ENCODE measurements at regions not wholly inside any gene's neighbourhood (a gene's known extent, or its start where the extent isn't known, plus 50 kb on each side); places are given as distances from the start of the nearest gene placed in this dataset.

- H3K4me1 ChIP-seq (ENCODE audit: control insufficient read depth, insufficient read depth, low read length, unreplicated experiment), result no peaks in the 10 kb centered on the region
- no peak overlapping the region for H2AFZ ChIP-seq (ENCODE audit: low read length, unreplicated experiment)
- no peaks in the 10 kb centered on the region for H3K79me2 ChIP-seq (ENCODE audit: control insufficient read depth, insufficient read depth, low read length, unreplicated experiment)
- H3K4me3 ChIP-seq (ENCODE audit: low read depth, low read length), result no peak overlapping the region
- peaks cover 52% of the 10 kb centered on the region for H3K27me3 ChIP-seq (ENCODE audit: insufficient read depth, low read length)
- H3K27ac ChIP-seq (ENCODE audit: low read depth, low read length), result no peak overlapping the region
- no peaks in the 10 kb centered on the region for H3K36me3 ChIP-seq (ENCODE audit: insufficient read depth, low read length)
These were observed 75.7 kb downstream of the C18orf54 start for GRCh38 chr18:54433368-54433767.

GRCh38 chr18:54433857-54434256 is 76.2 kb downstream of the C18orf54 start:
- H3K27me3 ChIP-seq (ENCODE audit: insufficient read depth, low read length), result peaks cover 57% of the 10 kb centered on the region
- H3K27ac ChIP-seq (ENCODE audit: low read depth, low read length), result no peak overlapping the region
- no peak overlapping the region for H3K4me3 ChIP-seq (ENCODE audit: low read depth, low read length)
- no peaks in the 10 kb centered on the region for H3K36me3 ChIP-seq (ENCODE audit: insufficient read depth, low read length)
- no peak overlapping the region for H2AFZ ChIP-seq (ENCODE audit: low read length, unreplicated experiment)
- H3K4me1 ChIP-seq (ENCODE audit: control insufficient read depth, insufficient read depth, low read length, unreplicated experiment), result no peaks in the 10 kb centered on the region
- no peaks in the 10 kb centered on the region for H3K79me2 ChIP-seq (ENCODE audit: control insufficient read depth, insufficient read depth, low read length, unreplicated experiment)

GRCh38 chr18:54434453-54434852 is 76.7 kb downstream of the C18orf54 start:
- Histone ChIP-seq H3K79me2 (ENCODE audit: control insufficient read depth, insufficient read depth, low read length, unreplicated experiment) (no peaks in the 10 kb centered on the region), H3K27me3 (ENCODE audit: insufficient read depth, low read length) (peaks cover 60% of the 10 kb centered on the region), H3K27ac (ENCODE audit: low read depth, low read length) (no peak overlapping the region), H3K4me3 (ENCODE audit: low read depth, low read length) (no peak overlapping the region), H3K36me3 (ENCODE audit: insufficient read depth, low read length) (no peaks in the 10 kb centered on the region), H2AFZ (ENCODE audit: low read length, unreplicated experiment) (no peak overlapping the region), H3K4me1 (ENCODE audit: control insufficient read depth, insufficient read depth, low read length, unreplicated experiment) (no peaks in the 10 kb centered on the region)

GRCh38 chr18:54436501-54436900 is 78.8 kb downstream of the C18orf54 start:
- Histone ChIP-seq H3K27ac (ENCODE audit: low read depth, low read length) (no peak overlapping the region), H3K4me1 (ENCODE audit: control insufficient read depth, insufficient read depth, low read length, unreplicated experiment) (no peaks in the 10 kb centered on the region), H2AFZ (ENCODE audit: low read length, unreplicated experiment) (no peak overlapping the region), H3K4me3 (ENCODE audit: low read depth, low read length) (no peak overlapping the region), H3K27me3 (ENCODE audit: insufficient read depth, low read length) (peaks cover 60% of the 10 kb centered on the region), H3K79me2 (ENCODE audit: control insufficient read depth, insufficient read depth, low read length, unreplicated experiment) (no peaks in the 10 kb centered on the region), H3K36me3 (ENCODE audit: insufficient read depth, low read length) (no peaks in the 10 kb centered on the region)

- Histone ChIP-seq H3K27me3 (ENCODE audit: insufficient read depth, low read length) (peaks cover 39% of the 10 kb centered on the region), H2AFZ (ENCODE audit: low read length, unreplicated experiment) (no peak overlapping the region), H3K27ac (ENCODE audit: low read depth, low read length) (no peak overlapping the region), H3K4me1 (ENCODE audit: control insufficient read depth, insufficient read depth, low read length, unreplicated experiment) (no peaks in the 10 kb centered on the region), H3K4me3 (ENCODE audit: low read depth, low read length) (no peak overlapping the region), H3K79me2 (ENCODE audit: control insufficient read depth, insufficient read depth, low read length, unreplicated experiment) (no peaks in the 10 kb centered on the region), H3K36me3 (ENCODE audit: insufficient read depth, low read length) (no peaks in the 10 kb centered on the region)
These were observed 82.6 kb downstream of the C18orf54 start for GRCh38 chr18:54440292-54440691.

GRCh38 chr18:54444319-54444914 is 86.7 kb downstream of the C18orf54 start:
- Histone ChIP-seq H3K36me3 (ENCODE audit: insufficient read depth, low read length) (no peaks in the 10 kb centered on the region), H3K27me3 (ENCODE audit: insufficient read depth, low read length) (peaks cover 15% of the 10 kb centered on the region), H3K27ac (ENCODE audit: low read depth, low read length) (no peak overlapping the region), H3K79me2 (ENCODE audit: control insufficient read depth, insufficient read depth, low read length, unreplicated experiment) (no peaks in the 10 kb centered on the region), H3K4me3 (ENCODE audit: low read depth, low read length) (no peak overlapping the region), H3K4me1 (ENCODE audit: control insufficient read depth, insufficient read depth, low read length, unreplicated experiment) (no peaks in the 10 kb centered on the region), H2AFZ (ENCODE audit: low read length, unreplicated experiment) (no peak overlapping the region)

GRCh38 chr18:54453996-54454395 is 96.3 kb downstream of the C18orf54 start:
- Histone ChIP-seq H3K79me2 (ENCODE audit: control insufficient read depth, insufficient read depth, low read length, unreplicated experiment) (no peaks in the 10 kb centered on the region), H3K27me3 (ENCODE audit: insufficient read depth, low read length) (peaks cover 49% of the 10 kb centered on the region)

GRCh38 chr18:54465502-54465901 is 107.8 kb downstream of the C18orf54 start:
- peaks cover 20% of the 10 kb centered on the region for H3K27me3 ChIP-seq (ENCODE audit: insufficient read depth, low read length)
- no peak overlapping the region for H3K4me3 ChIP-seq (ENCODE audit: low read depth, low read length)
- H3K79me2 ChIP-seq (ENCODE audit: control insufficient read depth, insufficient read depth, low read length, unreplicated experiment), result no peaks in the 10 kb centered on the region
- no peaks in the 10 kb centered on the region for H3K4me1 ChIP-seq (ENCODE audit: control insufficient read depth, insufficient read depth, low read length, unreplicated experiment)
- no peak overlapping the region for H2AFZ ChIP-seq (ENCODE audit: low read length, unreplicated experiment)
- H3K36me3 ChIP-seq (ENCODE audit: insufficient read depth, low read length), result no peaks in the 10 kb centered on the region
- no peak overlapping the region for H3K27ac ChIP-seq (ENCODE audit: low read depth, low read length)

More at GRCh38 chr18:54453996-54454395, 96.3 kb downstream of the C18orf54 start:
- Histone ChIP-seq H2AFZ (ENCODE audit: low read length, unreplicated experiment) (no peak overlapping the region), H3K4me3 (ENCODE audit: low read depth, low read length) (no peak overlapping the region), H3K36me3 (ENCODE audit: insufficient read depth, low read length) (no peaks in the 10 kb centered on the region), H3K4me1 (ENCODE audit: control insufficient read depth, insufficient read depth, low read length, unreplicated experiment) (no peaks in the 10 kb centered on the region), H3K27ac (ENCODE audit: low read depth, low read length) (no peak overlapping the region)

GRCh38 chr18:54466248-54467005 is 108.7 kb downstream of the C18orf54 start:
- H2AFZ ChIP-seq (ENCODE audit: low read length, unreplicated experiment), result no peak overlapping the region
- H3K27ac ChIP-seq (ENCODE audit: low read depth, low read length), result no peak overlapping the region
- H3K79me2 ChIP-seq (ENCODE audit: control insufficient read depth, insufficient read depth, low read length, unreplicated experiment), result no peaks in the 10 kb centered on the region
- no peaks in the 10 kb centered on the region for H3K36me3 ChIP-seq (ENCODE audit: insufficient read depth, low read length)
- no peaks in the 10 kb centered on the region for H3K4me1 ChIP-seq (ENCODE audit: control insufficient read depth, insufficient read depth, low read length, unreplicated experiment)
- H3K4me3 ChIP-seq (ENCODE audit: low read depth, low read length), result no peak overlapping the region
- peaks cover 14% of the 10 kb centered on the region for H3K27me3 ChIP-seq (ENCODE audit: insufficient read depth, low read length)

- H3K4me1 ChIP-seq (ENCODE audit: control insufficient read depth, insufficient read depth, low read length, unreplicated experiment), result no peaks in the 10 kb centered on the region
- no peaks in the 10 kb centered on the region for H3K79me2 ChIP-seq (ENCODE audit: control insufficient read depth, insufficient read depth, low read length, unreplicated experiment)
- H2AFZ ChIP-seq (ENCODE audit: low read length, unreplicated experiment), result no peak overlapping the region
- peaks cover 77% of the 10 kb centered on the region for H3K27me3 ChIP-seq (ENCODE audit: insufficient read depth, low read length)
- H3K4me3 ChIP-seq (ENCODE audit: low read depth, low read length), result no peak overlapping the region
- H3K36me3 ChIP-seq (ENCODE audit: insufficient read depth, low read length), result no peaks in the 10 kb centered on the region
- H3K27ac ChIP-seq (ENCODE audit: low read depth, low read length), result no peak overlapping the region
These were observed 111.7 kb upstream of the DYNAP start for GRCh38 chr18:54479365-54479764.

- Histone ChIP-seq H3K4me1 (ENCODE audit: control insufficient read depth, insufficient read depth, low read length, unreplicated experiment) (no peaks in the 10 kb centered on the region), H3K36me3 (ENCODE audit: insufficient read depth, low read length) (no peaks in the 10 kb centered on the region), H3K27me3 (ENCODE audit: insufficient read depth, low read length) (peaks cover 83% of the 10 kb centered on the region), H3K27ac (ENCODE audit: low read depth, low read length) (no peak overlapping the region), H2AFZ (ENCODE audit: low read length, unreplicated experiment) (no peak overlapping the region), H3K79me2 (ENCODE audit: control insufficient read depth, insufficient read depth, low read length, unreplicated experiment) (no peaks in the 10 kb centered on the region), H3K4me3 (ENCODE audit: low read depth, low read length) (no peak overlapping the region)
These were observed 110.4 kb upstream of the DYNAP start for GRCh38 chr18:54480616-54481015.

Data from ACC112 (cell line).